ENCODE measurements at regions not wholly inside any gene's neighbourhood (a gene's known extent, or its start where the extent isn't known, plus 50 kb on each side); places are given as distances from the start of the nearest gene placed in this dataset.
"Not testable (repeated sequence)": the region's sequence is repeated elsewhere in the genome, so short reads cannot be mapped to it uniquely, and the experiment has no call there.

DNA sequence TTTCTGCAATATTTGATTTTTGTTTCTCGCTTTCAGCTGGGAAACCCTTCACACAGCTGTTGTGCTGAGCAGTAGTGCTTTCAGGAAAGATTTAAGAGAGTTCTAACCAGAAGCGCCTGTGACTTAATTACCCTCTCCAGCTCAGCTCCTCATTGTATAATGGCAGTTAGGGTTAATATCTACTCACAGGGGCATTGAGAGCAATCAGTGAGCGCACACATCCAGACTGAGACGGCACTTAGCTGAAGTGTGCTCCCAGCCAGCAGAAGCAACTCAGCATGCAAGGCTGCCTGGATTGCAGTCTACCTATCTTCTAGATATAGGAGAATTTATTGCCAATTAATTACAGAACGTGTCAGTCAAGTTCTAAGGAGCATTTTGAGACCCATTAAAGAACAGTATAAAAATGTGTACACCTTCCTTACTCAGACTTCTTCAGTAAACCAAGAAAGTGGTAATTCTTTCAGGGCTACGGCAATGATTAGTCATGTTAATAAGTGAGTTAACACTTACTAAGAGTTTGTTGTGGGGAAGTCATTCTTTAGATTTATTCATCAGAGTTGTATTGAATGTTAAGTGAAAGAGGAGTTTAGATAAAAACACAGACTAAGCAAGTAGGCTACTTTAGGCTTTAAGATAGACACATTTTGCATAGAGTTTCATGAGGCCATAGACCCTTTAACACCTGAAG lies 111.7 kb upstream of the PCAT7 start:
- Histone ChIP-seq H3K4me3 (ENCODE audit: low read length) (no peak overlapping the region), H3K79me2 (ENCODE audit: low read length) (peaks cover 72% of the 10 kb centered on the region), H3K9me2 (replicated peaks; ENCODE audit: insufficient read depth, low read length) (no peaks in the 10 kb centered on the region), H3K4me1 (ENCODE audit: low read length) (no peaks in the 10 kb centered on the region), H4K20me1 (ENCODE audit: insufficient read depth, low read depth, low read length) (no peaks in the 10 kb centered on the region), H3K9me3 (ENCODE audit: low read length) (no peaks in the 10 kb centered on the region), H3K9ac (ENCODE audit: low read length) (no peak overlapping the region), H2AFZ (ENCODE audit: low read length) (no peak overlapping the region), H3K27ac (ENCODE audit: low read length) (no peak overlapping the region), H3K27me3 (ENCODE audit: low read length) (no peaks in the 10 kb centered on the region), H3K36me3 (ENCODE audit: insufficient read depth, low read length) (peaks cover 26% of the 10 kb centered on the region; the same call in 1 of the 2 replicates), H3K4me2 (ENCODE audit: low read depth, low read length, poor library complexity, severe bottlenecking) (no peak overlapping the region)
- DNase-seq, result no peak

DNA sequence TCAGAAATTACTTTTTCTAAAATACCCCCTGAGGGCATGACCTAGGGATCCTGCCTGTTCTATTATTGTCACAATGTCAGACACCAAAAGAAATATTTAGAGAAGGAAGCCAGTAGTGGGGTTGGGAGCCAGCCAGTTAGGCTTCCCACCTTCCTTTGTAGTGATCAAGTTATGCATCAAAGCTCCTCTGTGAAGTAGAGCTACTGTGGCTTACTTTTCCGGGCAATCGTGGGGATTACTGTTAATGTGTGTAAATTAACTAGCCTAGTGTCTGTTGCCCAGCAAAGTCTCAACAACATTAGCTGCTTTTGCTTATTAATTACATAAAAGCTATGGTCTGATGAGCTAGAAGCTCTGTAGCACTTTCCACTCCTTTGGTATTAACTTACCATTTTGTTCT lies 109.0 kb upstream of the PCAT7 start:
- Histone ChIP-seq H3K79me2 (ENCODE audit: low read length) (peaks cover 49% of the 10 kb centered on the region), H3K9ac (ENCODE audit: low read length) (no peak overlapping the region), H3K27me3 (ENCODE audit: low read length) (no peaks in the 10 kb centered on the region), H3K9me3 (ENCODE audit: low read length) (no peaks in the 10 kb centered on the region), H3K4me1 (ENCODE audit: low read length) (no peaks in the 10 kb centered on the region), H4K20me1 (ENCODE audit: insufficient read depth, low read depth, low read length) (no peaks in the 10 kb centered on the region), H3K9me2 (replicated peaks; ENCODE audit: insufficient read depth, low read length) (no peaks in the 10 kb centered on the region), H3K27ac (ENCODE audit: low read length) (no peak overlapping the region), H2AFZ (ENCODE audit: low read length) (no peak overlapping the region), H3K36me3 (ENCODE audit: insufficient read depth, low read length) (peaks cover 32% of the 10 kb centered on the region; the same call in 1 of the 2 replicates), H3K4me3 (ENCODE audit: low read length) (no peak overlapping the region), H3K4me2 (ENCODE audit: low read depth, low read length, poor library complexity, severe bottlenecking) (no peak overlapping the region)
- DNase-seq, result peak; percentile 27

DNA sequence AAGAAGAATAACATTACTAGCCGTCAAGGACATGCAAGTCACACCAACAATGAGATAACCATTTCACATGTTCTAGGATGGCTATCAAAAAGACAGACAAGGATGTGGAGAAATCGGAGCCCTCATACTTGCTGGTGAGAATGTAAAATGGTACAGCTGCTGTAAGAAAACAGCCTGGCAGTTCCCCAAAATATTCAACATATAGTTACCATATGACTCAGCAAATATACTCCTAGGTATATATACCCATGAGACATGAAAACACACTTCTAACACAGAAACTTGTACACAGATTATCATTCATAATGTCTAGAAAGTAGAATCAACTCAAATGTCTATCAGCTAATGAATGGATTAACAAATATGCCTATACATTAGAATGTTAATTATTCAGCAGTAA lies 105.4 kb upstream of the PCAT7 start:
- H3K27me3 ChIP-seq (ENCODE audit: low read length), result no peaks in the 10 kb centered on the region
- H2AFZ ChIP-seq (ENCODE audit: low read length), result no peak overlapping the region
- no peak overlapping the region for H3K9ac ChIP-seq (ENCODE audit: low read length)
- H3K79me2 ChIP-seq (ENCODE audit: low read length), result peaks cover 24% of the 10 kb centered on the region
- H3K9me2 ChIP-seq (replicated peaks; ENCODE audit: insufficient read depth, low read length), result no peaks in the 10 kb centered on the region
- H3K9me3 ChIP-seq (ENCODE audit: low read length), result no peaks in the 10 kb centered on the region
- H3K4me2 ChIP-seq (ENCODE audit: low read depth, low read length, poor library complexity, severe bottlenecking), result no peak overlapping the region
- H3K4me1 ChIP-seq (ENCODE audit: low read length), result no peaks in the 10 kb centered on the region
- peaks cover 35% of the 10 kb centered on the region; the same call in 1 of the 2 replicates for H3K36me3 ChIP-seq (ENCODE audit: insufficient read depth, low read length)
- no peak overlapping the region for H3K27ac ChIP-seq (ENCODE audit: low read length)
- no peak overlapping the region for H3K4me3 ChIP-seq (ENCODE audit: low read length)
- no peaks in the 10 kb centered on the region for H4K20me1 ChIP-seq (ENCODE audit: insufficient read depth, low read depth, low read length)
- DNase-seq, result peak; percentile 39

DNA sequence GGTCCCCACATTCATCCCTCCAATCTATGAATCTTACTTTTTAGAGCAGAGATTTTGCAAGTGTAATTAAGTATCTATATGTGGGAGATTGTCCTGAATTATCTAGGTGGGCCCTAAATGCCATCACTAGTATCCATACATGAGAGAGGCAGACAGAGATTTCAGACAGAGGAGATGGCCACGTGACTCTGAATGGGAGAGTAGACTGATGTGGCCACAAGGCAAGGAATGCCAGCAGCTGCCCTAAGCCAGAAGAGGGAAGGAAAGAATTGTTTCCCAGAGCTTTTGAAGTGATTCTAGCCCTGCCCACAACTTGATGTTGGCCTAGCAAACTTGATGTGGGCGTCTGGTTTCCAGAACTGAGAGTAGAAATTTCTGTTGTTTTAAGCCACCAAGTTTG lies 90.1 kb upstream of the PCAT7 start:
- no peaks in the 10 kb centered on the region for H4K20me1 ChIP-seq (ENCODE audit: insufficient read depth, low read depth, low read length)
- no peaks in the 10 kb centered on the region for H3K4me1 ChIP-seq (ENCODE audit: low read length)
- H3K79me2 ChIP-seq (ENCODE audit: low read length), result no peaks in the 10 kb centered on the region
- no peak overlapping the region for H3K9ac ChIP-seq (ENCODE audit: low read length)
- H3K27ac ChIP-seq (ENCODE audit: low read length), result no peak overlapping the region
- H3K36me3 ChIP-seq (ENCODE audit: insufficient read depth, low read length), result peaks cover 30% of the 10 kb centered on the region
- H3K4me3 ChIP-seq (ENCODE audit: low read length), result no peak overlapping the region
- peaks cover 5% of the 10 kb centered on the region; the same call in 1 of the 2 replicates for H3K9me3 ChIP-seq (ENCODE audit: low read length)
- no peaks in the 10 kb centered on the region for H3K9me2 ChIP-seq (replicated peaks; ENCODE audit: insufficient read depth, low read length)
- DNase-seq, result no peak
- no peak overlapping the region for H2AFZ ChIP-seq (ENCODE audit: low read length)
- H3K4me2 ChIP-seq (ENCODE audit: low read depth, low read length, poor library complexity, severe bottlenecking), result no peak overlapping the region
- H3K27me3 ChIP-seq (ENCODE audit: low read length), result no peaks in the 10 kb centered on the region

DNA sequence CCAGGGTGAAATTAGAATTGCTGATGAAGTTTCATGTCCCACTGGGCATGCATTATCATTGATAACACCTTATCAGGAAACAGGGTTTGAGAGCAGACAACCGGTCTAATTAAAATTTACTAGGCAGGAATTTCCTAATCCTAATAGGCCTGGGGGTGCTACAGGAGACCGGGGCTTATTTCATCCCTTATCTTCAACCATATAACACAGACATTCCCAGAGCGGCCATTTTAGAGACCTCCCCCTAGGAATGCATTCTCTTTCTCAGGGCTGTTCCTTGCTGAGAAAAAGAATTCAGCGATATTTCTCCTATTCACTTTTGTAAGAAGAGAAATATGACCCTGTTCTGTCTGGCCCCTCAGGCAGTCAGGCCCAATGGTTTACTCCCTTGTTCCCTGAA lies 82.8 kb upstream of the PCAT7 start:
- not testable (repeated sequence) for H3K4me3 ChIP-seq (ENCODE audit: low read length); H3K4me2 ChIP-seq (ENCODE audit: low read depth, low read length, poor library complexity, severe bottlenecking); H3K4me1 ChIP-seq (ENCODE audit: low read length); H2AFZ ChIP-seq (ENCODE audit: low read length); DNase-seq; H3K79me2 ChIP-seq (ENCODE audit: low read length); H3K9me2 ChIP-seq (replicated peaks; ENCODE audit: insufficient read depth, low read length); H3K27me3 ChIP-seq (ENCODE audit: low read length); H3K9me3 ChIP-seq (ENCODE audit: low read length); H3K36me3 ChIP-seq (ENCODE audit: insufficient read depth, low read length); H4K20me1 ChIP-seq (ENCODE audit: insufficient read depth, low read depth, low read length); H3K27ac ChIP-seq (ENCODE audit: low read length); H3K9ac ChIP-seq (ENCODE audit: low read length)

DNA sequence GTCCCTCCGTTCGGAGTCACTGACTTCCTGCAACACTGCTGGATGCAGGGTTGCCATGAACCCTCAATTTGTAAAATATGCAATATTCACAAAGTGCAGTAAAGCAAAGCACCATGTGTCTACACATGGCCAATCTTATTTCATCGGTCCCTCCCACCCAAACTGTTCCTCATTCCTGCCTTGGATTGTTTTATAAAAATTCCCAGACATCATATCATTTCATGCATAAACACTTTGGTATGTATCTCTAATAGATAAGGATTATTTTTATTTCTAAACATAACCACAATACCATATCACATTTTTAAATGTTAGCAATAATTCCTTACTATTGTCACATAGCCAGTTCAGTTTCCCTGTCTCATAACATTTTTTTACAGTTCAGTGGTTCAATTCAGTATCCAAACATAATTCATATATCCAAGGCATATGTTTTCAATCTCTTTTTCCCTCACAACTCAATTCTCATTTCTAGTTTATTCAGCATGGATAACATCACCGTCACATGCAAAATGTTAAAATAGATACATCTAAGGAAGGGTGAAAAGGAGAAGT lies 82.0 kb upstream of the PCAT7 start:
- no peak overlapping the region for H3K4me3 ChIP-seq (ENCODE audit: low read length)
- DNase-seq, result no peak
- no peak overlapping the region for H3K9ac ChIP-seq (ENCODE audit: low read length)
- no peaks in the 10 kb centered on the region for H3K36me3 ChIP-seq (ENCODE audit: insufficient read depth, low read length)
- H3K9me3 ChIP-seq (ENCODE audit: low read length), result 0 out of 2 replicates have a peak, but pooled peaks cover 4% of the 10 kb centered on the region
- H3K79me2 ChIP-seq (ENCODE audit: low read length), result no peaks in the 10 kb centered on the region
- no peak overlapping the region for H3K4me2 ChIP-seq (ENCODE audit: low read depth, low read length, poor library complexity, severe bottlenecking)
- no peak overlapping the region for H2AFZ ChIP-seq (ENCODE audit: low read length)
- no peaks in the 10 kb centered on the region for H4K20me1 ChIP-seq (ENCODE audit: insufficient read depth, low read depth, low read length)
- no peaks in the 10 kb centered on the region for H3K9me2 ChIP-seq (replicated peaks; ENCODE audit: insufficient read depth, low read length)
- no peaks in the 10 kb centered on the region for H3K4me1 ChIP-seq (ENCODE audit: low read length)
- no peaks in the 10 kb centered on the region for H3K27me3 ChIP-seq (ENCODE audit: low read length)
- no peak overlapping the region for H3K27ac ChIP-seq (ENCODE audit: low read length)

DNA sequence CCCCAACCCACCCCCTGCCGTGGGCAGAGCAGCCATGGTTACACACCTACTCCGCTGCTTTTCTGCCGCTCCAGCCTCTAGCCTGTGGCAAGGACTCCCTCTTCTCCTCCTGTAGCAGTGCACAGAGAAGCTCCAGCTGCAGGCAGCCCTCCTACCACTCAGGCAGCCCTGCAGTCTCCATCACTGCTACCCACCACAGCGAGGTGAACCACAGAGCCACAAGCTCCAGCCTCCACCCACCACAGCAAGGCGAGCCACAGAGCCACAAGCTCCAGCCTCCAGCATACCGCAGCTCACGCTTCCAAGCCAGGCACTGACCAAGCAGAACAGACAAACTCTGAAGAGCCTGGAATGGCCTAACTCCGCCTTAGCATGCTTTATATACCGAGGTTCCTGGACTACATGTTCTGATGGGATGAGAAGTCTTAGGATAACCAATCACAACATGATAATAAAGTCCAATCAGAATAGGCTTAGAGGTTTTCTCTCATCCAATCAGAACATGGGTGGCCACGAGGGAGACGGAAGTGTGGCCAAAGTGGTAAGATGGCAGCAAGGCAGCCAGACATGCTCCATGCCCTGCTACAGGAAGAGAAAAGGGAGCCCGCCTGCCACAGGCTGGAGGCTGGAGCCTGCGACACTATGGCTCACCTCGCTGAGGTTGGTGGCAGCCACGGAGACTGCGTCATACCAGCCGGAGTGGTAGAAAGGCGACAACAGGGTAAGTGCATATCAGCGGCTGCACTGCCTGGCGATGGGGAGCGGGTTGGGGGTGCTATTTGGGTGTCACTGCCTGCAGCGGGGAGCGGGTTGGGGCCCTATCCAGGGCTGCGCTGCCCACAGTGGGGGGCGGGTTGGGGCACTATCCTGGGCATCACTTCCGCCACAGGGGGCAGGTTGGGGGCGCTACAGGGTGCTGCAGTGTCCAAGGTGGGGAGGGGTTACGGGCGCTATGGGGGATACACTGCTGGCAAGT lies 75.8 kb upstream of the PCAT7 start:
- Histone ChIP-seq H3K4me3 (ENCODE audit: low read length) (no peak overlapping the region), H3K9me2 (replicated peaks; ENCODE audit: insufficient read depth, low read length) (no peaks in the 10 kb centered on the region), H3K27me3 (ENCODE audit: low read length) (no peaks in the 10 kb centered on the region), H4K20me1 (ENCODE audit: insufficient read depth, low read depth, low read length) (no peaks in the 10 kb centered on the region), H3K79me2 (ENCODE audit: low read length) (no peaks in the 10 kb centered on the region), H2AFZ (ENCODE audit: low read length) (no peak overlapping the region), H3K4me1 (ENCODE audit: low read length) (no peaks in the 10 kb centered on the region), H3K27ac (ENCODE audit: low read length) (no peak overlapping the region), H3K4me2 (ENCODE audit: low read depth, low read length, poor library complexity, severe bottlenecking) (no peak overlapping the region), H3K9me3 (ENCODE audit: low read length) (no peaks in the 10 kb centered on the region), H3K36me3 (ENCODE audit: insufficient read depth, low read length) (no peaks in the 10 kb centered on the region), H3K9ac (ENCODE audit: low read length) (no peak overlapping the region)
- no peak for DNase-seq

DNA sequence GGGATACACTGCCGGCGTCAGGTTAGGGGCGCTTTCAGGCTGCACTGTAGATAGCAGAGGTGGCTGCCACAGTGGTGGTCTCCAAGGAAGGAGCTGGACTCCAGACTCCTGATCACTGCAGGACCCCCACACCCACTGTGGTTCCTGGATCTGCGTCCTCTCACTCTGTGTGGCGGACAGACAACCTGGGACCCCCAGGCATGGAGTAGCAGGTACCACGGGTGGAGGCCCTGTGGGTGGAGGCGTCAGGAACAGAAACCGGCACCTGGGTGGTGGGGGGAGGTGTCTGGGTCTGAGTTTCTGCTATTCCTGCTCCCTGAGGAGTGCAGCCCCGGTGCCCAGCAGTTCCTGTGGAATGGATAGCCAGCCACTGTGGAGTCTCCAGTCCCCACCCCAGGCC lies 75.1 kb upstream of the PCAT7 start:
- Histone ChIP-seq H3K27ac (ENCODE audit: low read length) (no peak overlapping the region), H3K79me2 (ENCODE audit: low read length) (no peaks in the 10 kb centered on the region), H2AFZ (ENCODE audit: low read length) (no peak overlapping the region), H4K20me1 (ENCODE audit: insufficient read depth, low read depth, low read length) (no peaks in the 10 kb centered on the region), H3K9me3 (ENCODE audit: low read length) (no peaks in the 10 kb centered on the region), H3K9me2 (replicated peaks; ENCODE audit: insufficient read depth, low read length) (no peaks in the 10 kb centered on the region), H3K36me3 (ENCODE audit: insufficient read depth, low read length) (no peaks in the 10 kb centered on the region), H3K4me1 (ENCODE audit: low read length) (no peaks in the 10 kb centered on the region), H3K4me2 (ENCODE audit: low read depth, low read length, poor library complexity, severe bottlenecking) (no peak overlapping the region), H3K27me3 (ENCODE audit: low read length) (no peaks in the 10 kb centered on the region), H3K4me3 (ENCODE audit: low read length) (no peak overlapping the region), H3K9ac (ENCODE audit: low read length) (no peak overlapping the region)
- DNase-seq, result no peak

Data from Karpas-422 (cell line).